ENCODE measurements at regions not wholly inside any gene's neighbourhood (a gene's known extent, or its start where the extent isn't known, plus 50 kb on each side); places are given as distances from the start of the nearest gene placed in this dataset.
"Not testable (repeated sequence)": the region's sequence is repeated elsewhere in the genome, so short reads cannot be mapped to it uniquely, and the experiment has no call there.

- no peak for ATAC-seq
These were observed 64.0 kb downstream of the GPRASP3 start for GRCh38 chrX:102784550-102784949.

GRCh38 chrX:102787283-102787682 is 66.7 kb downstream of the GPRASP3 start:
- ATAC-seq = no peak

DNA sequence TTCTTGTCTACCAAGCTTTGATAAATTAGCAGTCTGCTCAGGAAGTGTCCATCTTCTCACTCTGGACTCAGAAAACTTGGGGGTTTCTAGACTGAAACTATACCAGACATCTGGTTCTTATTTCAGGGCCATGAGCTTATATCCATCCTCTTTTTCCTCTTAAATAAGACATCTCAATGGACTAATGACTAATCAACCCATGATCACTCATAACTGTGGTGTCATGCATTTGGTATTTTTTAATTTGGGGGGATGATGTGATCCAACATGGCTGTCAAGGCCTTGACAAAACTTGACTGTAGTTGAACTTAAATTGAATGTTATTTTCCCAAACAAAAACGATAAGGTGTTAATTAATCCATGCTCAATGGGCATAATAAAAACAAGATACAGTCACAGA is 87.8 kb downstream of the GPRASP3 start:
- ATAC-seq = no peak

DNA sequence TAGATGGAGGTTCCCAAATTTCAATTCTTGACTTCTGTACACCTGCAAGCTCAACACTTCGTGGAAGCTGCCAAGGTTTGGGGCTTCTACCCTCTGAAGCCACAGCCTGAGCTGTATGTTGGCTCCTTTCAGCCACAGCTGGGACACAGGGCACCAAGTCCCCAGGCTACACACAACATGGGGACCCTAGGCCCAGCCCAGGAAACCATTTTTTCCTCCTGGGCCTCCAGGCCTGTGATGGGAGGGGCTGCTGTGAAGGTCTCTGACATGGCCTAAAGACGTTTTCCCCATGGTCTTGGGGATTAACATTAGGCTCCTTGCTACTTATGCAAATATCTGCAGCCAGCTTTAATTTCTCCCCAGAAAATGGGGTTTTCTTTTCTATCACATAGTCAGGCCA is 97.7 kb downstream of the GPRASP3 start:
- not testable (repeated sequence) for ATAC-seq

DNA sequence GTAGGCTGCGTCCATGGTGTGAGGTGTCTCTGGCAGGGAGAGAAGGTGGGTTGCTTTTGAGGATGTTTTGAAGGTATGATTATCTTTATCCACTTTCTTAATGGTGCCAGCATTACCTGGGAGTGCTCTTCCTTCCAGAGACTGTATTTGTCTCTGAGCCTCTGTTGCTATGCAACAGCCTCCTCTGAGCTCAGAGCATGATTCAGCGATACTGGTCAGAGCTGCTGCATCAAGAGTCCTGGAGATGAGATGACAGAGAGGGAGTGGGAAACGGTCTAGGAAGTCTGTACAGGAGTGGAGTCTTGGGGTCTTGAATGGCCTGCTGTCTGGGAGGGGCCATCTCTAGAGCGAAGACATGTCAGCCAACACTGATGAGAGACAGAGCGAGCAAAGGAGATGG is 104.4 kb upstream of the RAB40AL start:
- peak; percentile 23 for ATAC-seq

DNA sequence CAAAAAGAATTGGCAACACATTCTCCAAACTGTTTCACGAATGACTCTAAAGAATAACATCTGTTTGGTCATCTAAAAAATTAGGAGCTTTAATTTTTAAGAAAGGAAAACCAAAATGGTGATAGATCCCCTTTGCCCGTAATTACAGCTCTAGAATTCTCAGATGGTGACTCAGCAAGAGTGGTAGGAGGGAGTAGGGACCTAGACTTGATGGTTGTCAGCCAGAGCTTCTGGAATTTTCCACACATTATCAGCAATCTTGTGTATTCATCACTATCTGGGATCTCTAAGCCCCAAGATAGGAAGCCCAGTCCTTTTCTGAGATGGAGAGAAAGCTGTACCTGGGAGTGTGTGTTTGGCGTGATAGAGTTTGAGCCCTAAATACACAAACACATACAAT is 103.9 kb upstream of the RAB40AL start:
- no peak for ATAC-seq

DNA sequence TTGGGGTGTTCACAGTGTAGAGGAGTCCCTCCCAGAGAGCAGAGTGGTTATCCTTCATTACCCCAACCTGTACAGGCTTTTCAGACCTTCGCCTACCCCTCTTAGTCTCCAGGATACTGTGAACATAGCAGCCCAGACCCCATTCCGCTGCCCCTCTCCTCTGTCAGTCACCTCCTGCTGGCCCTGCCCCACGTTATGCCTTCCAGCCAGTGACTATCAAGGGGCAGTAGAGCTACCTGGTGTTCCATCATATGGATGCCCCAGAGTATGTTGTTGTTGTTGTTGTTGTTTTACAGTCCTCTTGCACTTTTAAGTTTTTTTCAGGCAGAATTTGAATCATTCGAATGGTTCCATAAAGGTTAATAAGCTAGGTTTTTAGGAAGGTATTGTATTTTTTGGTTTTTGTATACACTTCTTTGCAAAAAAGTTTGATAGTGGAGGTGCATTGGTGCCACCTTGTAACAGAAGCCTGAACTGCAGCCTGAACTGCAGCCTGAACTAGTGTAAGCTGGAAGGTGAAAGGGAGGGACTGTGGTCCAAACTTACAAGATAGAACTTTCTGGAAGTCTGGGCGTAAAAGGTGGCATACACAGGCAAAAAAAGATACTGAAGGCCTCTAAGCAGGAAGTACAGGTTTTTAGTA is 101.4 kb upstream of the RAB40AL start:
- no peak for ATAC-seq

DNA sequence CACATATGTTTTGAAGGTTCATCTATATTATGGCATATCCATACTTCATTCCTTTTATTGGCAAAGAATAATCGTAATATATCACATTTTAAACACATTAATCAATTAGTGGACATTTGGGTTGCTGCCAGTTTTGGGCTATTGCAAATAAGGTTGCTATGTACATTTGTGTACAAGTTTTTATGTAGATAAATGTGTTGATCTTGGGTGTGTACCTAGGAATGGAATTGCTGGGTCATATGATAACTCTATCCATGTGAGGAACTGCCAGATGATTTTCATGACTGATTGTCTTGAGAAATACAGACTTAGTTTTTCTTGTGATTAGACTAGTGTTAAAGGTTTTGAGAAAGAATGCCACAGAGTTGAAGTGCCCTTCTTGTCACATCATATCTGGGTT is 99.2 kb upstream of the RAB40AL start:
- ATAC-seq = no peak

- ATAC-seq = no peak
These were observed 96.0 kb upstream of the RAB40AL start for GRCh38 chrX:102840871-102841705.

GRCh38 chrX:102841706-102842003 is 95.4 kb upstream of the RAB40AL start:
- ATAC-seq = no peak

GRCh38 chrX:102845020-102845419 is 92.1 kb upstream of the RAB40AL start:
- no peak for ATAC-seq

DNA sequence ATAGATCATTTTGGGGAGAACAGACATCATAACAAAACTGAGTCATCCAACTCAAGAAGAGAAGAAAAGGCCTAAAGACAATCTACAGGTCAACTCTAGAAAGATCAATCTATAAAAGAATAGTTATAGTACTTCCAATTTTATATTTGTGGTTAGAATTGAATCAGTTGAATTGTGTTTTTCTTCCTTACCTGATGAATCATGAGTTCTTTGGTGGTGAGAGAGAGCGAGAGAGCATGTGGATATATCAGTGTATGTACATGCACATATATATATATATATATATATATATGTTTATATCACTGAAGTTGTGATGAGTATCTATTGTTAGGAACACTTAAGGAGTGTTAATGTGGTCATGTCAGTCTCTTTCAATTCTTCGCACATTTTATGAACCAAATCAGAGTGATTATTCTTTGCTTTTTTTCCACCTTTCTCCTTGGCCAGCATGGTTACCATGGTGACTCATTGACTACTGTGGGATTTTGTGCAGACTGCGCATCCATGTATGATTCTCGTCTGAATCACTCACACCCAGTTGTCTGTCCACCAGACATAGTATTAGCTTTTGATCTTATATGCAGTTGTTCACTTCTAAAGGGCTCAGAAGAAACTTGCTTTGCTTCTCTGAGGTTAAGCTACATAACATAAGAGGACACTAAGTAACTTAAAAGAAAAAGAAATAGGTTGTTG is 90.4 kb upstream of the RAB40AL start:
- ATAC-seq = no peak

- no peak for ATAC-seq
These were observed 89.7 kb upstream of the RAB40AL start for GRCh38 chrX:102847362-102847761.

GRCh38 chrX:102849396-102849795 is 87.7 kb upstream of the RAB40AL start:
- no peak for ATAC-seq

GRCh38 chrX:102858826-102859549 is 78.1 kb upstream of the RAB40AL start:
- ATAC-seq = not testable (repeated sequence)

GRCh38 chrX:102859550-102859871 is 77.6 kb upstream of the RAB40AL start:
- ATAC-seq = no peak

- no peak for ATAC-seq
These were observed 76.8 kb upstream of the RAB40AL start for GRCh38 chrX:102860235-102860634.

DNA sequence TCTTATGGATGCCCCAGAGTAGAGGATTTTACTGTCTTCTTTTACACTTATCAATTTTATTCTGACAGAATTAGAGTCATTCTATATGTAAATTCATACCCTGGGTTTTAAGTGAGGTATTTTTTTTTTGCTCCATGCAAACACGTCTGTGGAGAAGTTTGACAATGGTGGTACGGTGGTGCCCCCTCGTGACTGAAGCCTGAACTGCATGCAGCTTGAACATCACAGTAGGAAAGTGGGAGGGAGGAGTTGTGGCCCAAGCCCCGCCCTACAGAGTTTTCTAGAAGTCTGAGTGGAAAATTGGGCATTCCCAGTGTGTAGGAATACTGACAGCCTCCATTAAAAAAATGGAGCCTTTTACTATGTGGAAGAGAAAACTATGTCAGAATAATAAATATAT is 73.3 kb upstream of the RAB40AL start:
- ATAC-seq = peak; percentile 89

- no peak for ATAC-seq
These were observed 70.0 kb upstream of the RAB40AL start for GRCh38 chrX:102866981-102867656.

- ATAC-seq = no peak
These were observed 53.6 kb upstream of the RAB40AL start for GRCh38 chrX:102883491-102883890.

All from esophagus mucosa (tissue), 1 donor.